HG03565 (cell line): ENCODE measurements at regions not wholly inside any gene's neighbourhood (a gene's known extent, or its start where the extent isn't known, plus 50 kb on each side); places are given as distances from the start of the nearest gene placed in this dataset.

Experiments used
- ATAC-seq: cut with Tn5 transposase; IDR thresholded peaks from one replicate; pipeline ENCODE4 v1.9.1; 2021; ENCODE audit warnings: mild to moderate bottlenecking, moderate library complexity; ENCODE audit not compliant: unreplicated experiment

DNA sequence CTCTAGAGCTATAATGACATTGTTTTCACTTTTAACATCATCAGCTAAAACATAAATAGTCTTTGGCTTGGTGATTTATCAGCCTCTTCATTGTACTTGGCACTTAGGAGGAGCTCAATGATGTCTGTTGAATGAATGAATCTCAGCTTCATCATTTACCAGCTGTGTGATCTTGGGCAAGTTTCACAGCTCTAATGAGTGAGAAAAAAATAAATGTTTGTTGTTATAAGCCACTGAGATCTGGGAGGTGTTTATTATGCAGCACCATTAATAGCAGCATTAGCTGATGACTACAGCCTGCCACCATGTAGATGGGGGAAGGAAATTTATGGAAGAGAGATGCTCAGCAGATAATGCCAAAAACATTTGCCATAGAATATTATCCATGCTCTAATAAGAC lies 63.6 kb upstream of the C1QTNF7 start:
- no peak for ATAC-seq

DNA sequence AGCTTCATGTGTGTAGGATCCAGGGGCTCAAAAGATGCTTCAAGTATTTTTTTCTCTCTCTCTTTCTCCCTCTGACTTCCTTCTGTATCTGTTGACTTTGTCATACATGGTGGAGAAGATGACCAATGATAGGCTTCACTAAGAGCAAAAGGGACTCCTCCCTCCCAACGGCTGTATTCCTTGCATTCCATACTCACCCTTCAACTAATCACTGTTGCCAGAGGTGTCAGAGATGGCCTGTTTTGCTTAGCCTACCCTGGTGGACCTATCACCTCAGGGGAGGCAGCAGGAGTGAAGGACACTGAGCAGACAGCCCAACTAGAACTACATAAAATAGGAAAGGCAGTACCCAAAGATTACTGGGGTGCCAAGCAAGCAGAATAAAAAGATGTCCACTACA lies 62.2 kb upstream of the C1QTNF7 start:
- no peak for ATAC-seq

DNA sequence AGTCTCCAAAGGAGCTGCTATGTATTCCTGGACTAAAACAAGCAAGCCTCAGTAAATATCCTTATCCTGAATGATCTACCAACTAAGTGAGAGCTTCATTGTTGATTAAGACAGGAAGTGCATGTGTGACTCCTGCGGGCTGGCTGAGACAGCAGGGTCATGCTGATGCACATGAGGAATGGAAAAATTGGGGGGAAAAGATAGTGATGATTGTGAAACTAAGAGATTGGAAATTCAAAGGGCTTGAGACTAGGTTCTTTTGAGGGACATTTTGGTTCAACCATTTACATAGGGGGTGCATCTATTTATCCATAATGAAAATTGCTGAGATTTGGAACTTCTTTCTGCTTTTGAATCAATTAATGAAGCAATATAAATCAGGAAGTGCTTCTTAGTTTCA lies 61.1 kb upstream of the C1QTNF7 start:
- ATAC-seq = no peak

DNA sequence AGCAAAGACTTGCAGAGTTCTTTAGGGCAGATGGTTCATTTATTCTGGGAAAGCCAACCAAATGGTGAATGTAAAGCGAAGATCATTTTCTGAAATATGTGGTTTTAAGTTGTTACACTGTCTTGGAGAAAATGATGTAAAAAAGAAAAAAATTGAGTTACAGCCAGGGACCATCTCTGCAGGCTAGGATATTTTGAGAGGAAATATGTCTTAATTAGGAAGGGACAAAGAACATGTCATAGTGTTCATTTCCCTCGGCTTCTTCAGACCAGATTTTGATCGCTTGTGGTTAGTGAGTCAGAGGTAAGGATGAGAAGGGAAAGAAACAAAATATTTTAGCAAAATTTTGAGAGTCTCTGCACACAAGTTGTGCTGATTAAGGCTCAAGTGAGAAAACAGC lies 59.0 kb upstream of the C1QTNF7 start:
- ATAC-seq = no peak

DNA sequence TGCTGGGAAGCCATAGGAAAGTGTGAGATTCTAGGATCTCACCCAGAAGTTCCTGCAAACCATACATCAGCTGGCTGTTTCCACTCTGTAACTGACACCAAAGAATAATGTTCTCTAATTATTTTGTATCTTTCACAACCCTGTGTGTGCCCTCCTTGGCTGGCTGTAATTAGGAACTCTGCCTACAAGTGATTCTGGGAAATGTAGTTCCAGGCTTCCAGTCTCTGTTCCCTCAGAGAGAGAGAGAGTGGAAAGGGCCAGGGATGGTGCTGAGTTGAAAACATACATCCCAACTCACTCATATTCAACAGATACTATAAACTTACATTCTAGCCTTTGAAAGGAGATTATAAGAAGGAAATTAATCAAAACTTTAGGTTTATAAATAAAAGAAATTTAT lies 57.5 kb upstream of the C1QTNF7 start:
- no peak for ATAC-seq

DNA sequence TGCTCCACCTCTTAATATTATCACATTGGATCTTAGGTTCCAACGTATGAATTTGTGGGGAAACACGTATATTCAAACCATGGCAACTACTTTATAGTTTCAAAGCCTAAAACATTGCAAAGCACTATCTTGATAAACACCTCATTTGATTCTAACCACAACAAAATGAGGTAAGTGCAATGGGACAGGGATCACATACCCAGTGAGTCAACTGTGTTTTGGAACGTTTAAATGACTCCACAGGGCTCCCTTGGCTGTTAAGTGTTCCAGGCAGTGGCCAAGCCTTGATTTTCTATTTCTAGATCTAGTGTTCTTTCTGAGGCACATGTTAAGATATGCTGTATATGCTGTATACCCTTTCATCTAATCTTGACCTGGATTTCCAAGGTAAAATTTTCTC lies 54.5 kb upstream of the C1QTNF7 start:
- ATAC-seq = no peak

DNA sequence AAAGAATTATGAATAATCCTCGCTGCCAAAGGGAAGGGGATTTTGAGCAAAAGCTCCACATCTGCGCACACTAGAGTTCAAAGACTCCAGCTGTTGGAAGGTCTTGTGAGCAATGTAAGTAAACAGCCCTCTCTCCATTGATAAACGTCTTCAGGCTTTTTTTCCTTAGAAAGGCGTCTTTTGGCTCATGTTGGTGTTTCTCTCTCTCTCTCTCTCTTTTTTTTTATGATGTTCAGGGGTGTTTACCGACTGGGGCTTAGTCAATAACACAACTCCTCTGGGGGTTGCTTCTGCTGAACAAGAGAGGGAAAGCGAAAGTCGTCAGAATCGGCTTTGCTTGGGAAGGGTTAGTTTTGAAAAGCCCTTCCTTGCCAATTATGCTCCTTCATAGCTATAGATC lies 53.2 kb upstream of the C1QTNF7 start:
- no peak for ATAC-seq

DNA sequence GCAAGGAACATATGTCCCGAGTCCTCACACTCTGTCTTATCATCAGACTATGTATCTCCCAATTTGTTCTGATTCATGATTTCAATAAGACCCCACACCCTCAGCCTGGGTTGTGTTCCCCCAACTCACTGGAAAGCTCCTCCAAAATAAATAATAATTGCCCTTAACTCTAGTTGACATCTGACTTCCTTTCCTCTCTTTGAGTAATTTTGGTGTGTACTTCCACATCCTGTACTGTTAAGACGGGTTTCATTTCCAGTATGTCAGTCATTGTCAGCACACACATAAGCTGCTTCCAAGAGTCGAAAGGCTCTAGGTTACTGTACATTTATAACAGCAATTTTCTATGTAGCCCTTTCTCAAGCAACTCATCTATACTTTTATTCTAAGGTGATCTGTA lies 52.2 kb upstream of the C1QTNF7 start:
- no peak for ATAC-seq

DNA sequence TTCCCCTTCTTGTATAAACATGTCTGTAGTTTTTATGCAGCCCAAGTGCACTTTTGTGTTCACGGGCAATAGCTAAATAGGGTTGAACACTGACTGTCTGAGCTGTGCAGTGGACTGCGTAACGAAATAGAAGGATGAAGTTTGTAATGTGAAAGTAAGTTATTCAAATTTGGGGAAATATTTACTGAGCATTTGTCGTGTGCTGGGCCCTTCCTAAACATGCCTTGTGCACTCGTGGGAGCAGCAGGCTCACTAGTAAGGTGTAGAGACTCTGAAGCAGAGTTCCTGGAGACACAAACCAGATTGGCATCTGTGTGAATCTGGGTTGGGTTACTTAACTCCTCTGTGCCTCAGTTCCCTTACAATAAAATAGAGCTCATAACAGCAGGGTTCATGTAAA lies 51.7 kb upstream of the C1QTNF7 start:
- no peak for ATAC-seq

DNA sequence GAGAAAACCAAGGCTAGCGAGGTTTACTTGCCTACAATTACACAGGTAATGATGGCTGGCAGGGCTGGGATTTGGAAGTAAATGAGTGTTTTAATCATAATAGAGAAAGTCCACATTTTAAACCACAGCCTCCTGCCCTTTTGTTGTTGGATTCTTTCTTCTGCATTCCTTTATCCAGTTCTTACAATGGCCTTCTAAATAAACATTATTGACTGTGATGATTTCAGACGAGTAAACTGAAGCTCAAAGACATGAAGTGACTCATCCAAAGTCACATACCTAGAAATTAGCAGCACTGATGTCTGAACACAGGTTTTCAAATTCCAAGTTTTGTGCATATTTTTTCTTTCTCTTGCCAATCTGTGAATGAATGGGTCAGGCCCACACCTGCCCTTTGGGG lies 51.2 kb upstream of the C1QTNF7 start:
- no peak for ATAC-seq
